Stimulated activated CD4-positive, alpha-beta T cell treated with anti-CD3 and anti-CD28 coated beads, Interleukin-12 subunit alpha, Interleukin-12 subunit beta, amount 100 ng/mL, for 48 hours (primary cell): ENCODE measurements at regions not wholly inside any gene's neighbourhood (a gene's known extent, or its start where the extent isn't known, plus 50 kb on each side); places are given as distances from the start of the nearest gene placed in this dataset.

ENCODE experiments used
- DNase-seq, 3 donors: peaks; one replicate each; pipeline ENCODE4 v3.0.0-alpha.2; 2020; ENCODE audit warnings: low read depth in 2 of 3, low spot score in 1 of 3

DNA sequence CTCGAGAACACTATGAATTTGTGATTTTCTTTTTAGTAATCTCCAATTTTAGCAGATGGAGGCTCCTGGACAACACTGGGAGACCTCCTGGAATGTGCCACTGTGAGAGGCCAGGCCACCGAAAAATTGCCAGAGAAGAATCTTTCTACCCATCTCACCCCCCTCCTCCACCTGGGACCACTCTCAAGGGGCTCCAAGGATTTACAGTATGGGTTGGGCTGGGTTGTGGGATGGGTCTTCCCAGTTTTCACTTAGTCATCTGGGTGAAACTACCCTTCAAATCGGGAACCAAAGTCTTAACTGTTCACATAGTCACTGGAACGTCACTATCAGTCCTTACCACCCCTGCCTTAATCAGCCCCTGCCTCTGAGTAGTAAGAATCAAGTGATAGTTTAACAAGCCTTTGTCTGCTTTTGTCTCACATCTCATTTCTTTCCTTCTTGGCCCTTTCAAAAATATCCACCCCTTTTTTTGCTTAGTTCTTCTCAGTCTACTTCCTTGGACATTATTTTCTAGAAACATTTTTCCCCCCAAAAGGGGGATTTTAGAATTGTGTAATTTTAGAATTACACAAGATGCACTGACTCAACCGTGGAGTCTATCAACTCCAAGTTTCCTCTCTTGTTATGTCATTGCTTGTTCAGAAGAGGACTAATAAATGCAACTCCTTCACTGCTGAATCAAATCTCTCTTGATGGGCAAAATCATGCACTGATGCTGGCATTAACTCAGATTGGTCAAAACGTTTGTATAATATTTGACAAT is 148.2 kb upstream of the MOCS1 start:
- DNase-seq = no peak

DNA sequence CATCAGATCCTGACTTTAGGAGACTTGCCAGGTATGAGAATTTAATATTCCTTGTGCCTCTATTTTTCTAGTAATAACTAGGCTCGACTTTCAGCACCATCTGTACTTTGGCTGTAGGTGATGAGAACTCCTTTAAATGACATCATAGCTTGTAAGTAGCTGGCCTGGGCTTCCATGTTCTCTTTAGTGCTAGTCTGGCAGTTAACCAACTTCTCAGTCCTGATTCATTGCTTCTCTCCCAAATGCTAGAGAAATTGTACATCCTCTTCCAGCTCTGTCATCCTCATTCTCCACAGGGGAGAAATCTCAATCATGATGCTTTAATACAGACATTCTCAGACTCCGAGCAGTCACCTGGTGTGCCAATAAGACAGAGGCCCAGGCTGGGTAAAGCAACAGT is 143.5 kb upstream of the MOCS1 start:
- no peak for DNase-seq

DNA sequence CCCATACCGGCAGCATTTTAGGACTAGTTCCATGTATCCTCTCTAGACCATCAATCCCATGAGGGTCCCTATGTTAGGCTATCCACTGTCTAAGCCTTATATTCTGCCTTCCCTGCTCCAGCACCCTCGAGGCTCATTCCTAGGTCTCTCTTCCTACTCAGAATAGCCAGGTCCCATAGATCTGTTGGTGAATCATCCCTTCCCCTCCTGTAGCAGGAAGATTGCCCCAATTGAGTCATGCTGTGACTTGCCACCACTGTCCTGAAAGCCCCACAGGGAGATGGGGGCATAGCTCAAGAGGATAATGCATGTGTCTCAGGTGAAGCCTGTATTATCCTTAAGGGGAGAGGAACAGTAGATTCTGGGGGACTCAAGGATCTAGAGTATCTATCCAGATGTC is 143.1 kb upstream of the MOCS1 start:
- DNase-seq = no peak

DNA sequence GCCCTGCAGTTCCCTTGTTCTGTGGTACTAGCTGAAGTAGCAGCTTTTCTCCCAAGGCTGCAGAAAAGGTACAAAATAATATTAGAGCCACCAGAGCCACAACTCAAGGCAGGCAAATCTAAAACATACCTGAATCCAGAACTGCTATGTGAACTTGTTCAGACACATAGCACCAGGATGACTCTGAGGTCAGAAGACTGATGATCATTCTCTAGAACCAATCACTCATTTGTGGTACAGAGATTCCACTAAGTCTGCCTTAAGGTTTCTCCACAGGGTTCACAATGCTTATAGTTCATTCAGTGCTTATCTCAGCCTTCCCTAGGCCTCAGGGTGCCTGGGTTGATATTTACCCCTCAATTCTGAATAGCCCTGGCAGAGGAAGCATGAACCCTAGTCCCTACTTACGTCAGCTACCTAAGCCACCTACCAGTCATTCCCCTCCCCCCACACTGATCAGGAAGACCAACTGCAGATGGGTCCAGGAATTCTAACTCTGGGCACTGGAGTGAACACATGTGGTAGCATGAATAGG is 140.9 kb upstream of the MOCS1 start:
- no peak for DNase-seq

DNA sequence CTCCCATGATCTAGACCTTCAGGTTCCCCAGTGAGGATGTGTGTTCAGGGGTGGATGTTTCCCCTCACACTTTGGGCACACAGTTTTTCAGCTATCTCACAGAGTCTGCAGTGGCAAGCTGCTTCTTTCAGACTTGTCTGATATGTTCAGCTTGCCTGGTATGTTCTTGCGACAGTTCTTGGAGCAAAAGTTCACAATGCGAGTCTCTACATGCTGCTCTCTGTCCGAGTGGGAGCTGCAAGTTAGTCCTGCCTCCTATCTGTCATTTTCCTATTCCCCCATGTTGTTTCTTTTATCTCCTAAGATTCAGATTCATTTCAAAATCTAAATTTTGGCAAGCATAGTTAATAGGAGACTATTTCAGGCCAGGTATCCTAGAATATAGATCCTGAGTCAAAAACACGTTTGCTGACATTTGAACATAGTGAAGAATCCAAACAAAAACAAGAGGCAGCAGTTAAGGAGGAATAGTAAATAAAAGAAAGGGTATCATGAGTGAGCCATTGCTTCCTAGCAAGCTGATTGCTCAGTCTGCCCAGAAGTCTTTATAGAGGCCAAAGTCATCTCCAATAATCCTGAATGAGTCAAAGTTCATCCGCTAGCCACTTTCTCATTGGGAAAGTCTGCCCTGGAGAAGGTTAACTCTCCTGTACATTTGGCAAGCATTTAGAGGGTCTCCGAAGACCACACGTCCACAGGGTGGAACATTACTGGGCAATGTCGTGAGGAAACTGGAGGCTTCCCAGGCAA is 140.2 kb upstream of the MOCS1 start:
- DNase-seq = no peak

DNA sequence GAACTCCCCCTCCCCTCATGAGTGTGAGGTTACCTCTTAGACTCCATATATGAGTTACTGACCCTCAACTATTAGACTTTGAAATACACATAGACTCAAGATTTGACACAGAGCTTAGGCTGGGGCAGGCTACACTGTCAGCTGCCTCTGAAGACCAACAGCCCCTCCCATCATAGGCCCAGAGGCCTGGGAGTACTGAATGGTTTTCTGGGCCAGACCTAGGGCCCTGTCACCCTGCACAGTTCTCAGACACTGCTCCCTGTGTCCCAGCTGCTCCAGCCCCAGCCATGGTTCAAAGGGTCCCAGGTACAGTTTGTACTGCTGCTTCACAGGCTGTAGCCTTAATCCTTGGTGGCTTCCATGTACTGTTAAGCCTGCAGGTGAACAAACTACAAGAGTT is 132.1 kb upstream of the MOCS1 start:
- no peak for DNase-seq

DNA sequence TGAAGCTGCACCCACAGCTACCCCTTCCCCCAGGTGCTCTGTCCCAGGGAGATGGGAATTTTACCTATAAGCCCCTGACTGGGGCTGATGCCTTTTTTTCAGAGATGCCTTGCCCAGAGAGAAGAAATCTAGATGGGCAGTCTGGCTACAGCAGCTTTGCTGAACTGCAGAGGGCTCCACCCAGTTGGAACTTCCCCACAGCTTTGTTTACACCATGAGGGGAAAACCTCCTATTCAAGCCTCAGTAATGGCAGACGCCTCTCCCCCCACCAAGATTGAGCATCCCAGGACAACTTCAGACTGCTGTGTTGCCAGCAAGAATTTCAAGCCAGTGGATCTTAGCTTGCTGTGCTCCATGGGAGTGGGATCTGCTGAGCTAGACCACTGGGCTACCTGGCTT is 122.6 kb upstream of the MOCS1 start:
- no peak for DNase-seq

DNA sequence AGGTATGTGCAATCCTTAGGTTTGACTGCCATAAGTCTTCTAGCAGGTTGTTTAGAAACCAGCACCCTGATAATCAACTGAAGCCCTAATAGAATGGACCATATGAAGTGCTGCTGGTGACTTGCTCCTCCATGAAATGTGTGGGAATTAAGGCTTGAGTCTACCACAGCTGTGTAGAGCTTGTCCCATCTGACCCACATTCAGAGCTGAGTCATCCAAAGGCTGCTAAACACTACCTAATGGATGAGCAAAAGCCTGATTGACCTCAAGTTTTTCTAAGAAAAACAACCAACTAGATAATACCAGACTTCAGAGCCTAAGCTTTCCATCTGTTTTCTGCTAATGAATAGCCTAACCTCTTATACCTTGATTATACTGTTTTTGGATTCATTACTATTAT is 120.3 kb upstream of the MOCS1 start:
- DNase-seq = no peak

DNA sequence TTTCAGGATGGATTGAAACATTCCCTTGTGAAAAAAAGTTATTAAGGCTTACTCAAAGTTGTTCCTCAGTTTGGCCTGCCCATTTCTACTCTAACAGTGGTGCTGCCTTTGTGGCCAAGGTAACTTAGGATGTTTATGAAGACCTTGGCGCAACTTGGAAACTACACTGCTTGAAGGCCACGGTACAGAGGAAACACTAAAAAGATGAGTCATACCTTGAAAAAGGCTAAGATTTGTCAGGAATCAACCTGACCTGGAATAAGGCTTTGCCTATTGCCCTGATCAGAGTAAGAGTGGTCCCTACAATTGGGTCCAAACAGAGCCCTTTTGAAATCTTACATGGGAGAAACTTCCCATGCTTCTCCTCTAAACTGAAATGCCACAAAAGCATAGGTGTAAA is 119.9 kb upstream of the MOCS1 start:
- DNase-seq = no peak

DNA sequence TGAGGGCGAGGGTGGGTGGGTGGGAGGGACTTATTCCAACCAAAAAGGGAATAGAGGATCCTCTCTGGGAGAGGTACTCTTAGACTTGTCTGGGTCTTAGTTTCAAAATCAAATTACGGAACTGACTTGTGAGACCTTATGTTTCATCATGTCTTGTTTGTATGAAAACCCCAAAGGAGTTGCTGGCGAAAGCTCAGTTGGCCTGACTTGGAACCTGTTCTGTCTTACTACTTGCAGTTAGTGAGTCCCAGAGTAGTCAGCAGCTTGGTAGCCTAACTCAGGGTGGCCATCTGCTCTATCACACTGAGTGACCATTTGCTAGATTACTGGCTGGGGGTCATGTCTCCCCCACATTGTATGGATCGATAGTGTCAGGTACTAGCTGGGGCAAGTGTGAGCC is 114.9 kb upstream of the MOCS1 start:
- DNase-seq = no peak

DNA sequence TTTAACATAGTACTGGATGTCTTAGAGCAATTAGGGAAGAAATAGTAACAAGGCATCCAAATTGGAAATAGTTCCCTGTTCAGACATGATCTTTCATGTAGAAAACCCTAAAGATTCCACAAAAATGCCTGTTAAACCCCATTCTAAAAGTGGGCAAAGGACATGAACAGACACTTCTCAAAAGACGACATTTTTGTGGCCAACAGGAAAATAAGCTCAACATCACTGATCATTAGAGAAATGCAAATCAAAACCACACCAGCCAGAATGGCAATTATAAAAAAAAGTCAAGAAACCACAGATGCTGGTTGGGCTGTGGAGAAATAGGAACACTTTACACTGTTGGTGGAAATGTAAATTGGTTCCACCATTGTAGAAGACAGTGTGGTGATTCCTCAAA is 109.9 kb upstream of the MOCS1 start:
- no peak for DNase-seq

DNA sequence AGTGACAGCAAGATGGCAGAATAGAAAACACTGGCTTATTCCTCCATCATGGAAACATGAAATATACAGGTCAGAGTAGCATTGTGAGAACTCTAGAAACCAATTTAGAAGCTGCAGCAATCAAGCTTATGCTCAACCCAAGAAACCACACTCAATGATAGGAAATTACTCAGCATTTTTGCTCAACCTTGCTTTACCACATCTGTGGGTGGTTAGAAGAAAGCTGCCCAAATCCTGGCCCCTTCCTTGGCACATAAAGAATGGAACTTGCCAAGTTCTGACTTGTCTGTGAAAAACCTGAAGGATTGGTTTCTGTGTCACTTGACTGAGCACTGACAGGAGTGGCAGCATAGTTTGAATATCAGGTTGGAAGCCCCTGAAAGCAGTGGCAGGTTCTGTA is 108.0 kb upstream of the MOCS1 start:
- no peak for DNase-seq

DNA sequence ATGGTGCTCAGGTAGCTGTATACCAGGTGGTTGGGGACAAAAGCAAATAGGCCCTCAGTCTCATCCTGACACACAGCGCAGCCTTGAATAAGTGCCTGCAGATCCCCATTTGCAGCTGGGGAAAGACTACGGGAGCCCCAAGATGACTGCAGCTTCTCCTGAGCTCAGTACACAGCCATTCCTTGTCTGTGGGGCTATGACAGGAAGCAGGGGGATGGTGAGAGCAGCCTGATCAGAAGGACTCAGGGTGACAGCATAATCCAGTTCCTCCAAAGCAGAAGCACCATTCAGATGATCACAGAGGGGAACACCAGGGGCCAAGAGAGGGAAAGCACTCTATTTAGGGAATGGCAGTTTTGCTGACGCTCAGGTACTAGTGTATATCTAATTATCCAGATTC is 104.8 kb upstream of the MOCS1 start:
- DNase-seq = no peak

DNA sequence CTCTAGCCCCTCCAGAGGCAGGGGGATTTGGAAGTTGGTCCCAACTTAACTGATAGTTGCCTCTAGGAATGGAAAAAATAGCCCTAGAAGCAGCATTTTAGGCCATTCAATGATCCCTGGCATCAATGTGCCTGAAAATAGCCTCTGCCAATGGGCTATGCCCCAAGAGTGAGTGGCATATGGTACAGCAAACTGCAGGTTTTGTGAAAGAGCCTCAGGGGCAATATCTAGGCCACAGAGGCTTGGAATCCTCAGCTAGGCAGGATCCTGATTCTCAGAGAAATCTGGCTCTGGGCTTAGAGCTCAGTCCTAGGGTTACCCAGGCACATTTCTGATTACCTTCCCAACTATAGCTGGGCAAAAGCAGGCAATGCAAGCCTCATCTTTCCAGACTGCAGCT is 104.4 kb upstream of the MOCS1 start:
- no peak for DNase-seq

DNA sequence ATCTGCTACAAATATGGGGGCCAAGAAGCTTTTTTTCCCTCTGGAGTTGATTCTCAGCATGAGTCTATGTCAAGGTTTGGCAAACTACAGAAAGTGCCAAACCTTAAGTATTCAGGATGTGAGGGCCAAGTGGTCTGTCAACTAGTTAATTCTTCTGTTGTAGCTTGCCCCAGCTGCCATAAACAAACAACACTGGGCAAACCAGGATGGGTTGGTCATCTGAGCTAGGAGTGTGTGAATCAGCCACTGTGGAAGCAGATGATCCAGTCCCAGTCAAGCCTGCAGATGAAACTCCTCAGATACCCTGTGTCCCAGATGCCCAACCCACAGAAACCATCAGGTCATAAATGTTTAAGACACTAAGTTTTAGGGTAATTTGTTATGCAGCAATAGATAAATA is 103.0 kb upstream of the MOCS1 start:
- no peak for DNase-seq

DNA sequence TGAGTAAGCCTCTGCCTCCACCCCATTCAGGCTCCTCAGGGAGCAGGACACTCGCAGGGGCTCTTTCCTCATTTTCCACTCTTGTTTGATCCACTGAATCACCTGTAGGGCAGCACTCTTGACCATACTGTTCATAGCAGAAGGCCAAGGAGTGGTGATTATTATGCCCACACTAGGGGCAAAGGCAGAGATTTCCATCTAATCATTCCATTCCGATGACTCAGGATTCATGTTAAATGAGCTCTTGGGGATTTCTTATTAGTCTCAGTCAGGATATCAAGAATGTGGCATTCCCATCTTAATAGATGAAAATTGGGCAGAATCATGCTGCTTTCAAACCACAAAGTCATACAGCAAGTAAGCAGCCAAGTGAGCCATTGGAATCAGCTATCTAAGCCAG is 101.9 kb upstream of the MOCS1 start:
- DNase-seq = no peak

DNA sequence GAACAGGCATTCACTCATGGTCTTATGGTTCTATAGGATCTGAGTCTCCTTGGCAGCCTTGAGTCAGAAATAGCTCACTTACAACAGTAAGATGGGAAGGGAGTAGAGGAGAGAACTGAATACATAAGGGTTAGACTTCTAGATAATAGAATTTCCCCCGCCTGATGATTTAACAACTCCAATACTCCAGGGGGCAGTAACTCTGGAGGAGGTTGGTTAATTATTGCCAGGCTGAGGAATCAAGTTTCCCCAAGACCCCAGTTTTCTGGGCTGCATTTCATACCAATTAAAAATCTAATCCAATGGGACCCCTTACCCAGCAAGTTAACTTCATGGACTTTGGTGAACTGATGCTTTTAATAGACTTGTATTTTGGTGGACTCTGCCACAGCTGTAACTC is 94.2 kb upstream of the MOCS1 start:
- no peak for DNase-seq

DNA sequence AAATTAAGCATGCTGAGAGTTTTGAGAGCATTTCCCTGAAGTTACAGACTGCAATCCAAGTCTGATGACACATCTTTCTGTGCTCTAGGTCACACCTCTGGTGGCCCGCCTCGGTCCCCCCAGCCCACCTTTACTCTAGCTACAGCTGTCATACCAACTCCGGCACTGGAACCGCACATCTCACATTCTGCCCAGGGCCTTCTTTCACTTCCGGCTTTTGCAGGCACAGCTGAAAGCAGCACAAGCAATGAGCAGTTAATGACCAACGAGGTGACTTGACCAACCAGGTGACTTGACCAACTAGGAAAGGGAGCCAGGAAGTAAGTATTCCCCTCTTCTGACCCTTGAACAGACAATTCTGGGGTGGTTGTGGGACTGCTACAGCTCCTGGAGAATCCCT is 88.6 kb upstream of the MOCS1 start:
- no peak for DNase-seq

DNA sequence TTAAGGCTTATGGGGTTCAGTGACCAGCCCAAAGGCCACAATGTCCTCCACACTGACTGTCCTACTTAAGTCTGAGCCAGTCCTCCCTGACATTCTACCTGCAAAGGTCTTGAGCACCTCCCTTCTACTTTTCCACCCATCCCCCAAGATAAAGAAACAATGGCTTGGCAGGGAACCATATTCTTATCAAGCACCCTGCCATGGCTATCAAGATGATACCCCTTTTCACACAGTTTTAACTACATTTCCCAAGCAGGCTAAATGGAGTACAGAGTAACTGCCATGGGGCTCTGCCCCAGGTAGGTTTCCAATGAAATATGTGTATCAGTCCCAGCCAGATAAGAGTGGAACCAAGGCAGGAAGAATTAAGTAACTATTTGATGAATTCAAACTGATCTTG is 85.9 kb upstream of the MOCS1 start:
- no peak for DNase-seq

DNA sequence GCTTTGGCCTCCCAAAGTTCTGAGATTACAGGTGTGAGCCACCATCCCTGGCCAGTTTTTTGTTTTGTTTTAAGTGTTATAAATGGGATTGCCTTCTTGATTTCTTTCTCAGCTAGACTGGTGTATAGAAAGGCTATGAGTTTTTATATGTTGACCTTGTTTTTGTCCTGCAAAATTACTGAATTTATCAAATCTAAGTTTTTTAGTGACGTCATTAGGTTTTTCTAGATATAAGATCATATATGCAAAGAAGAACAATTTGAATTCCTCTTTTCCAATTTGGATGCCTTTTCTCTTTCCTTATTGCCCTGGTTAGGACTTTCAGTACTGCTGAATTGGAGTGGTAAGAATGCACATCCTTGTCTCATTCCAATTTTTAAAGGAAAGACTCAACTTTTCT is 81.3 kb upstream of the MOCS1 start:
- no peak for DNase-seq

DNA sequence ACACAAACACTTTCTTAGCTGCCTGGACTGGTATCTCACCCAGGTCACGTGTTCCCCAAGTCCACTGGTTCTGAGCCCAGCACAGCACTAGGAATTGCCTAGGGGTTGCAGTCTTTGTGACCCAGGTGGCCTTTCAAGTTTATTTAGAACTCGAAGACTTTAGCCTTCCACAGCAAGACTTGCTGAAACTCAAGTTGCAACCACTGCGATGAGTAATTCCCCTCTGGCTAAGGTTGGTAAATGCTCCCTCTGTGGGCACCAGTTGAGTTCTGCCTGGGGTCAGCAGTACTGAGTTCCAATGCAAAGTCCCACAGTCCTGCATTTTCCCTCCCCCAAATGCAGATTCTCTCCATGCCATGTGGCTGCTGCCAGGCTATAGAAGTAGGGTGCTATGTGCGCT is 77.6 kb upstream of the MOCS1 start:
- no peak for DNase-seq

DNA sequence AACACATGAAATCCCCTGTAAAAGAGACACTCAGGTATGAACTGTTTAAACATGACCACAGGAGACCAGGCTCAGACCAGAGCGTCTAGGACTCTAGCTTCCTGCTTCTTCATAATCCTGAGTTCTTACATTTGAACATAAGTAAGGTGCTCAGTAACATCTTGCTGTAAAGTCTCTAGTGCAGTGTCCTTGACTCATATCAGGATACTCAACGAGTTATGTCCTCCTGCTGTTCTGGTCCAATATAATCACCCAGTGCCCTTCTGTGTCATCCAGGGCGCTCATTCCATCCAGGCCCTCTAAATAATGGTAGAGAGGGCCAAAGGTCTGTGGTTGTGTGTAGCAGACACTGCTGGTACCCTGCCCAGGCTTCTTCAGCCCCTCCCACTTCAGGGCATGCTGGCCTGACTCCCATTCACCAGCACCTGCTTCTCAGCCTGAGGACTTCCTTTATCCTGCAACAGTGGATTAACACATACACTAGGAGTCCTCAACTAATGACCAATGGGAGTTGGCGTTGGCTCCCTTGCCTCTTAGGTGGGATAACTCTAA is 66.8 kb upstream of the MOCS1 start:
- no peak for DNase-seq
